ENCODE measurements at regions not wholly inside any gene's neighbourhood (a gene's known extent, or its start where the extent isn't known, plus 50 kb on each side); places are given as distances from the start of the nearest gene placed in this dataset.

DNA sequence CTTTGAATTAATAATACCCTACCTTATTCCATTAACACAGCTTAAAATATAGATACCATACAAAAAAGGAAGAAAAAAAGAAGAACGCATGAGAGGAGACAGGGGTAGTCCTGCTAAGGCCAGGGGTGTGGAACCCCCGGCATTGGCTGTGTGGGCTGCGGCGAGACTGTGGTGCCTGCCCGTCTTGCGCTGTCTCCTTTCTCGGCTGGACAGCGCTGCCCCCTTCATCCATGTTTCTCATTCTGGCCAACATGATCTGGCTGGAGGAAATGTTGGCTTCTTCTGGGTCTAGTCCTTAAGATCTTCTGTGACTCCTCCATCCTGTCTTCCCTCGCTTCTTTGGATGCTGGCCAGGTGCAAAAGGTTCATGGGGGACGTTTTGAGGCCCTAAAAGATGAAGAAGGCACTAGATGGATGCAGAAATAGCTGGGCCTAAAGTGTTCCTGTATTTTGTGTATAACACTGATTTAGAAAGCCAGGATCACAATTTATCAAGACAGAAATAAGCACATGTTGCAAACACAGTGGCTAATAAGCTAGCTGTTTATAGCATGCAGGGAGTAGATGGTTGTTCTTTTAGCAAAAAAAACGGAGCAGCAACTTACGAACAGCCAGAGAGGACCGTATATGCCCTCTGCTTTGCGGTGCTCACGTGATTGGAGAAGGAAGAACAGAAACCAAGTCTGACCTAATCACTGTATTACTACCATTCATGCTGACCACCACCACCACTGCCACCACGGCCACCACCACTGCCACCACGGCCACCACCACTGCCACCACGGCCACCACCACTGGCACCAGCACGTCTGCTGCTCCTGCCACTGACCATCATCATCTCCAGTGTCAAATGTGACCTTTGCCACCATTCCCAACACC lies 71.7 kb upstream of the ASB18 start:
- no peak overlapping the region for H3K4me3 ChIP-seq (replicated peaks in 1 of 2; ENCODE audit: low read depth in 2 of 2, low read length in 2 of 2)

GRCh38 chr2:236336575-236337464 lies 72.6 kb upstream of the ASB18 start:
- no peak for DNase-seq (ENCODE audit: low read depth in 2 of 2)
- TF ChIP-seq, protein P1, sequence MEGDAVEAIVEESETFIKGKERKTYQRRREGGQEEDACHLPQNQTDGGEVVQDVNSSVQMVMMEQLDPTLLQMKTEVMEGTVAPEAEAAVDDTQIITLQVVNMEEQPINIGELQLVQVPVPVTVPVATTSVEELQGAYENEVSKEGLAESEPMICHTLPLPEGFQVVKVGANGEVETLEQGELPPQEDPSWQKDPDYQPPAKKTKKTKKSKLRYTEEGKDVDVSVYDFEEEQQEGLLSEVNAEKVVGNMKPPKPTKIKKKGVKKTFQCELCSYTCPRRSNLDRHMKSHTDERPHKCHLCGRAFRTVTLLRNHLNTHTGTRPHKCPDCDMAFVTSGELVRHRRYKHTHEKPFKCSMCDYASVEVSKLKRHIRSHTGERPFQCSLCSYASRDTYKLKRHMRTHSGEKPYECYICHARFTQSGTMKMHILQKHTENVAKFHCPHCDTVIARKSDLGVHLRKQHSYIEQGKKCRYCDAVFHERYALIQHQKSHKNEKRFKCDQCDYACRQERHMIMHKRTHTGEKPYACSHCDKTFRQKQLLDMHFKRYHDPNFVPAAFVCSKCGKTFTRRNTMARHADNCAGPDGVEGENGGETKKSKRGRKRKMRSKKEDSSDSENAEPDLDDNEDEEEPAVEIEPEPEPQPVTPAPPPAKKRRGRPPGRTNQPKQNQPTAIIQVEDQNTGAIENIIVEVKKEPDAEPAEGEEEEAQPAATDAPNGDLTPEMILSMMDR (IDR thresholded peaks at IDR 0.05; ENCODE audit: low read depth, low read length): no peak
- no peak overlapping the region for H3K4me3 ChIP-seq (replicated peaks in 1 of 2; ENCODE audit: low read depth in 2 of 2, low read length in 2 of 2)

More for the DNA sequence above, 71.7 kb upstream of the ASB18 start:
- DNase-seq (ENCODE audit: low read depth in 2 of 2): no peak
- TF ChIP-seq, protein P1 (IDR thresholded peaks at IDR 0.05; ENCODE audit: low read depth, low read length): no peak

DNA sequence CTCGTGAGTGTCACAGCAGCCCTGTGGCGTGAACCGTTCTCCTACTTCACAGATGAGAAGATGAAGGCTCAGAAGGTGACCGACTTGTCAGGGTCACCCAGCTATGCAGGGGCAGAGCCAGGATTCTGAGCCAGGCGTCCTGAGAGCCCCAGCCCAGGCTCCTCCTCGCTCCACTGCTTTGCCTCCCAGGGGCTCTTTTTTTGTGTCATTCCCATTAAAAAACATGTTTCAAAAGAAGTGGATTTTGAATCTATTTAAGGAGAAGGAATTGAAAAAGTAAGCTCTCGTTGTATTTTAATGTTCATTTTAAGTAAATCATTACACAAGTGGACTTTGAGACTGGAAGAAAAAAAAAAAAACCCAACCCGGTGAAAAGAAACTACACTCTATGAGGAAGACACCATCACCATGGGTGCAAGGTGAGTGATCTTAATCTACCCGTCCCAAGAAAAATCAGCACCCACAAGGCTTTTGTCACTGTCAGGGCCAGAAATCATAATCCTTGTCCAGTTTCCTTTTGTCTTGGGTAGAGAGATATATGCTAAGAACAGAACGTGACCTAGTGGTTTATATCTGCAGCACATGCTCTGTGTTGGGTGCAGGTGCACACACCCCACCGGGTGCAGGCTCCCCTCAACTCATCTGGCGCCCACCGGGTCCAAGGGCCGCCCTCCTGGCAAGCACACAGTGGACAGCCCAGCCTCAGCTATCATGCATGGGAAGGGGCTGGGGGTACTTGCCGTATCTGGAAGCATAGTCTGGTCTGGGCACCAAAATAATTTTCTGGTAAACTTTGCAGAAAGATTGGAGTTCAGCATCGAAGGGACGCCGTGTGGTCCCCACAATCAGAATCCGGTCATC lies 73.5 kb upstream of the ASB18 start:
- no peak for DNase-seq (ENCODE audit: low read depth in 2 of 2)
- TF ChIP-seq, protein P1 (IDR thresholded peaks at IDR 0.05; ENCODE audit: low read depth, low read length): no peak
- H3K4me3 ChIP-seq (replicated peaks in 1 of 2; ENCODE audit: low read depth in 2 of 2, low read length in 2 of 2): no peak overlapping the region

GRCh38 chr2:236338495-236339184 lies 74.4 kb upstream of the ASB18 start:
- TF ChIP-seq, protein P1 (IDR thresholded peaks at IDR 0.05; ENCODE audit: low read depth, low read length): no peak
- no peak overlapping the region for H3K4me3 ChIP-seq (replicated peaks in 1 of 2; ENCODE audit: low read depth in 2 of 2, low read length in 2 of 2)
- peak in 1 of 2 donors; percentile 43 for DNase-seq (ENCODE audit: low read depth in 2 of 2)

- TF ChIP-seq, protein P1 (IDR thresholded peaks at IDR 0.05; ENCODE audit: low read depth, low read length): no peak
- no peak overlapping the region for H3K4me3 ChIP-seq (replicated peaks in 1 of 2; ENCODE audit: low read depth in 2 of 2, low read length in 2 of 2)
- DNase-seq (ENCODE audit: low read depth in 2 of 2): no peak
Observed at GRCh38 chr2:236340251-236340650, 76.0 kb upstream of the ASB18 start.

All from cardiac fibroblast (primary cell).